GM23338 (cell line): ENCODE measurements at regions not wholly inside any gene's neighbourhood (a gene's known extent, or its start where the extent isn't known, plus 50 kb on each side); places are given as distances from the start of the nearest gene placed in this dataset.

Source experiments
- ATAC-seq: fragments of 200-7000 bp; cut with Tn5 transposase; 3 replicates; pipeline ENCODE4 v1.9.1; 2020
- DNase-seq: peaks from one replicate; pipeline ENCODE4 v3.0.0-alpha.2; 2015; ENCODE audit warnings: low spot score
- H2AFZ ChIP-seq: fragments of 200-600 bp; sonication (generic); 2 replicates; pipeline ENCODE4 v1.8.0; 2016; ENCODE audit warnings: antibody characterized with exemption, mild to moderate bottlenecking, moderate library complexity
- H3F3A ChIP-seq: fragments of 200-600 bp; sonication (generic); replicated peaks from 2 replicates; pipeline ENCODE4 v1.8.0; 2017; ENCODE audit warnings: antibody characterized with exemption, mixed run types, low read depth
- H3K27ac ChIP-seq: fragments of 200-600 bp; sonication (generic); 2 replicates; pipeline ENCODE4 v1.6.1; 2016; ENCODE audit warnings: low read depth
- H3K27me3 ChIP-seq: fragments of 200-600 bp; sonication (generic); 2 replicates; pipeline ENCODE4 v1.8.0; 2016; ENCODE audit warnings: mild to moderate bottlenecking, mixed run types, moderate library complexity; ENCODE audit not compliant: insufficient read depth
- H3K36me3 ChIP-seq: fragments of 200-600 bp; sonication (generic); 2 replicates; pipeline ENCODE4 v1.8.0; 2016; ENCODE audit warnings: mild to moderate bottlenecking; ENCODE audit not compliant: insufficient read depth
- H3K4me1 ChIP-seq: fragments of 200-600 bp; sonication (generic); 2 replicates; pipeline ENCODE4 v1.8.0; 2016; ENCODE audit warnings: mild to moderate bottlenecking, moderate library complexity; ENCODE audit not compliant: insufficient read depth
- H3K4me2 ChIP-seq: fragments of 200-600 bp; sonication (generic); 2 replicates; pipeline ENCODE4 v1.7.1; 2017; ENCODE audit warnings: mixed run types
- H3K4me3 ChIP-seq: fragments of 200-600 bp; sonication (generic); 2 replicates; pipeline ENCODE4 v1.6.1; 2016; ENCODE audit warnings: mixed run types
- H3K79me2 ChIP-seq: fragments of 200-600 bp; sonication (generic); replicated peaks from 2 replicates; pipeline ENCODE4 v1.8.0; 2017; ENCODE audit warnings: mild to moderate bottlenecking; ENCODE audit not compliant: insufficient read depth
- H3K9me2 ChIP-seq: fragments of 200-600 bp; sonication (generic); 2 replicates; pipeline ENCODE4 v1.8.0; 2017; ENCODE audit not compliant: insufficient read depth
- H4K20me1 ChIP-seq: fragments of 200-600 bp; sonication (generic); replicated peaks from 2 replicates; pipeline ENCODE4 v1.8.0; 2017; ENCODE audit warnings: mild to moderate bottlenecking; ENCODE audit not compliant: insufficient read depth
- H3K27ac Mint-ChIP-seq: 2 replicates; pipeline ENCODE4 v1.8.0; 2020; ENCODE audit warnings: inconsistent platforms, mild to moderate bottlenecking, moderate library complexity, mixed read lengths
- H3K27me3 Mint-ChIP-seq: 3 replicates; pipeline ENCODE4 v1.8.0; 2022; ENCODE audit warnings: low read depth, mild to moderate bottlenecking, moderate library complexity, mixed read lengths, inconsistent platforms; ENCODE audit not compliant: insufficient read depth, poor library complexity
- H3K36me3 Mint-ChIP-seq: 3 replicates; pipeline ENCODE4 v1.8.0; 2021; ENCODE audit warnings: low read depth, mild to moderate bottlenecking, inconsistent platforms, moderate library complexity, mixed read lengths
- H3K4me1 Mint-ChIP-seq: 3 replicates; pipeline ENCODE4 v1.8.0; 2020; ENCODE audit warnings: mild to moderate bottlenecking, inconsistent platforms, mixed read lengths
- H3K4me3 Mint-ChIP-seq: 3 replicates; pipeline ENCODE4 v1.8.0; 2021; ENCODE audit warnings: moderate library complexity, mild to moderate bottlenecking, inconsistent platforms, mixed read lengths
- H3K9me3 Mint-ChIP-seq: 3 replicates; pipeline ENCODE4 v1.8.0; 2020; ENCODE audit warnings: moderate library complexity, mild to moderate bottlenecking, inconsistent platforms, mixed read lengths
- CREB1 ChIP-seq: fragments of 250-450 bp; sonication (Bioruptor Pico); IDR thresholded peaks from 2 replicates; pipeline ENCODE4 v1.5.0; 2020; ENCODE audit warnings: low read depth, mild to moderate bottlenecking, moderate library complexity
- CTCF ChIP-seq, 2 experiments: fragments of 200-600 bp in 1 of 2; sonication (generic) in 1 of 2; conservative IDR thresholded peaks; 2 replicates each; pipeline versions ENCODE4 v1.5.1 to v1.6.1; 2016 to 2017; ENCODE audit warnings: antibody characterized with exemption in 2 of 2, low read depth in 2 of 2, mild to moderate bottlenecking in 2 of 2, moderate library complexity in 1 of 2
- ETS1 ChIP-seq: IDR thresholded peaks from 2 replicates; pipeline ENCODE4 v1.6.1; 2016; ENCODE audit warnings: antibody characterized with exemption
- EZH2 ChIP-seq: fragments of 200-600 bp; sonication (generic); IDR thresholded peaks from one replicate; pipeline ENCODE4 v1.8.0; 2017; ENCODE audit warnings: antibody characterized with exemption, mild to moderate bottlenecking, low read depth; ENCODE audit not compliant: unreplicated experiment
- EZH2phosphoT487 ChIP-seq: fragments of 200-600 bp; sonication (generic); IDR thresholded peaks from one replicate; pipeline ENCODE4 v1.8.1; 2018; ENCODE audit warnings: antibody characterized with exemption; ENCODE audit not compliant: unreplicated experiment
- JUNB ChIP-seq: IDR thresholded peaks from one replicate; pipeline ENCODE4 v1.6.1; 2016; ENCODE audit warnings: antibody characterized with exemption; ENCODE audit not compliant: unreplicated experiment
- NANOG ChIP-seq: IDR thresholded peaks from 2 replicates; pipeline ENCODE4 v1.6.1; 2016; ENCODE audit warnings: antibody characterized with exemption, borderline replicate concordance
- POLR2AphosphoS5 ChIP-seq: IDR thresholded peaks from 2 replicates; pipeline ENCODE4 v1.6.1; 2016; ENCODE audit warnings: antibody characterized with exemption, low read depth
- STAT1 ChIP-seq: IDR thresholded peaks from one replicate; pipeline ENCODE4 v1.6.1; 2016; ENCODE audit warnings: antibody characterized with exemption; ENCODE audit not compliant: unreplicated experiment
- ZNF114 ChIP-seq: fragments of 250-450 bp; sonication (Bioruptor Pico); IDR thresholded peaks from 2 replicates; pipeline ENCODE4 v1.5.0; 2020; ENCODE audit warnings: mild to moderate bottlenecking, moderate library complexity
- ZNF331 ChIP-seq: fragments of 250-450 bp; sonication (Bioruptor Pico); IDR thresholded peaks from 2 replicates; pipeline ENCODE4 v1.5.0; 2020; ENCODE audit warnings: low read depth, mild to moderate bottlenecking, moderate library complexity

GRCh38 chr1:222157612-222158011, 390.3 kb downstream of the HHIPL2 start:
- no peaks in the 10 kb centered on the region for H3K4me1 Mint-ChIP-seq
- H3K4me3 Mint-ChIP-seq, result no peak overlapping the region
- no peak overlapping the region for H3K27ac Mint-ChIP-seq
- DNase-seq, result no peak
- 0 out of 3 replicates have a peak, but pooled peaks cover 4% of the 10 kb centered on the region for H3K9me3 Mint-ChIP-seq
- Histone ChIP-seq H2AFZ (no peak overlapping the region), H3K79me2 (no peaks in the 10 kb centered on the region), H3K9me2 (peaks cover 10% of the 10 kb centered on the region; the same call in 1 of the 2 replicates), H3K27ac (no peak overlapping the region), H3F3A (no peaks in the 10 kb centered on the region), H4K20me1 (no peaks in the 10 kb centered on the region), H3K4me2 (no peak overlapping the region), H3K36me3 (no peaks in the 10 kb centered on the region), H3K27me3 (no peaks in the 10 kb centered on the region), H3K4me1 (no peaks in the 10 kb centered on the region), H3K4me3 (no peak overlapping the region)
- no peaks in the 10 kb centered on the region for H3K27me3 Mint-ChIP-seq
- no peak for ATAC-seq
- no peak for TF ChIP-seq JUNB
- TF ChIP-seq STAT1, result no peak
- TF ChIP-seq NANOG, result no peak
- no peak for TF ChIP-seq POLR2AphosphoS5
- TF ChIP-seq ZNF331, result no peak
- TF ChIP-seq EZH2phosphoT487, result no peak
- no peak for TF ChIP-seq CTCF (conservative IDR thresholded peaks at IDR 0.05; ENCODE audit: low read depth in 2 of 2)
- H3K36me3 Mint-ChIP-seq, result no peaks in the 10 kb centered on the region

GRCh38 chr1:222140206-222140605, 398.3 kb upstream of the DUSP10 start:
- no peaks in the 10 kb centered on the region for H3K4me1 ChIP-seq
- H3K27ac Mint-ChIP-seq, result no peak overlapping the region
- no peak overlapping the region for H2AFZ ChIP-seq
- ATAC-seq (no peak), DNase-seq (no peak)
- no peak overlapping the region for H3K4me3 Mint-ChIP-seq
- no peak overlapping the region for H3K27ac ChIP-seq
- no peaks in the 10 kb centered on the region for H3K4me1 Mint-ChIP-seq
- H3K9me2 ChIP-seq, result no peaks in the 10 kb centered on the region
- no peaks in the 10 kb centered on the region for H3K79me2 ChIP-seq
- H3K36me3 Mint-ChIP-seq, result no peaks in the 10 kb centered on the region
- H3K4me3 ChIP-seq, result no peak overlapping the region
- TF ChIP-seq EZH2 (no peak), ZNF114 (CRISPR knock-in tag) (no peak), CTCF (conservative IDR thresholded peaks at IDR 0.05; ENCODE audit: low read depth in 2 of 2) (no peak), JUNB (no peak), CREB1 (CRISPR knock-in tag) (no peak), POLR2AphosphoS5 (no peak), ZNF331 (no peak), ETS1 (no peak)
- H3K27me3 ChIP-seq, result no peaks in the 10 kb centered on the region
- no peaks in the 10 kb centered on the region for H3F3A ChIP-seq
- no peaks in the 10 kb centered on the region for H3K36me3 ChIP-seq
- H3K9me3 Mint-ChIP-seq, result peaks cover 10% of the 10 kb centered on the region
- H3K27me3 Mint-ChIP-seq, result no peaks in the 10 kb centered on the region
- H4K20me1 ChIP-seq, result no peaks in the 10 kb centered on the region
- H3K4me2 ChIP-seq, result no peak overlapping the region
